ENCODE measurements at regions not wholly inside any gene's neighbourhood (a gene's known extent, or its start where the extent isn't known, plus 50 kb on each side); places are given as distances from the start of the nearest gene placed in this dataset.
A peak's percentile ranks its signal among the peaks of the same experiment; 100 is the strongest.

DNA sequence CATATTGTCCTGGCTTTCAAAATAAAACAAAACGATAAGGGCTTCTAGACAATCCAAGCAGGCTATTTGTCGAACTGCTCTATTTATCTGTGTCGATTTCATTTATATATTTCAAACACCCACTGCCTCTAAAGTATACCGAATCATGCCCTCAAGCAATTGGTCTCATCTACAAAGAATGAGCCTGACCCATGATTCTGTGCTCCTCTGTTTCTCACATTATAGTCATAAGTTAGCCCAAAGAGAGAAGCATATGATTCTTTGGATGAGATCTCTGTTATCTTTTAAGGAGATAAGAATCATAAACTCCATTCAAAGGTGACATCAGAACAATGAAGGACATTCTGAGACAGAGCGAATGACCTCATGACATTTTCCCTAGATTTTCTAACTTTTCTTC, 191.1 kb downstream of the MAP2K6 start:
- 88% methylated on average over 5 of the region's 5 CpGs for WGBS (ENCODE audit: insufficient coverage, low coverage, low lambda C conversion rate, missing lambda C conversion rate)
- Histone ChIP-seq H3K4me3 (no peak overlapping the region), H3K27me3 (no peaks in the 10 kb centered on the region), H3K9me3 (no peaks in the 10 kb centered on the region), H3K4me1 (peaks cover 0 to 9% (median 3%) of the 10 kb centered on the region in 4 donors), H3K36me3 (no peaks in the 10 kb centered on the region), H3K27ac (no peak overlapping the region)
- ATAC-seq = no peak
- TF ChIP-seq, protein P1, sequence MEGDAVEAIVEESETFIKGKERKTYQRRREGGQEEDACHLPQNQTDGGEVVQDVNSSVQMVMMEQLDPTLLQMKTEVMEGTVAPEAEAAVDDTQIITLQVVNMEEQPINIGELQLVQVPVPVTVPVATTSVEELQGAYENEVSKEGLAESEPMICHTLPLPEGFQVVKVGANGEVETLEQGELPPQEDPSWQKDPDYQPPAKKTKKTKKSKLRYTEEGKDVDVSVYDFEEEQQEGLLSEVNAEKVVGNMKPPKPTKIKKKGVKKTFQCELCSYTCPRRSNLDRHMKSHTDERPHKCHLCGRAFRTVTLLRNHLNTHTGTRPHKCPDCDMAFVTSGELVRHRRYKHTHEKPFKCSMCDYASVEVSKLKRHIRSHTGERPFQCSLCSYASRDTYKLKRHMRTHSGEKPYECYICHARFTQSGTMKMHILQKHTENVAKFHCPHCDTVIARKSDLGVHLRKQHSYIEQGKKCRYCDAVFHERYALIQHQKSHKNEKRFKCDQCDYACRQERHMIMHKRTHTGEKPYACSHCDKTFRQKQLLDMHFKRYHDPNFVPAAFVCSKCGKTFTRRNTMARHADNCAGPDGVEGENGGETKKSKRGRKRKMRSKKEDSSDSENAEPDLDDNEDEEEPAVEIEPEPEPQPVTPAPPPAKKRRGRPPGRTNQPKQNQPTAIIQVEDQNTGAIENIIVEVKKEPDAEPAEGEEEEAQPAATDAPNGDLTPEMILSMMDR (IDR thresholded peaks at IDR 0.05) = no peak
- no peak for TF ChIP-seq POLR2A (IDR thresholded peaks at IDR 0.05)
- intact Hi-C loops (cut with DNase I) = loop anchor here in 1 of 2 donors (10.0 kb wide), 1 partner anchor 539 kb away; no protein-coding TSS in a partner anchor
- DNase-seq = no peak

DNA sequence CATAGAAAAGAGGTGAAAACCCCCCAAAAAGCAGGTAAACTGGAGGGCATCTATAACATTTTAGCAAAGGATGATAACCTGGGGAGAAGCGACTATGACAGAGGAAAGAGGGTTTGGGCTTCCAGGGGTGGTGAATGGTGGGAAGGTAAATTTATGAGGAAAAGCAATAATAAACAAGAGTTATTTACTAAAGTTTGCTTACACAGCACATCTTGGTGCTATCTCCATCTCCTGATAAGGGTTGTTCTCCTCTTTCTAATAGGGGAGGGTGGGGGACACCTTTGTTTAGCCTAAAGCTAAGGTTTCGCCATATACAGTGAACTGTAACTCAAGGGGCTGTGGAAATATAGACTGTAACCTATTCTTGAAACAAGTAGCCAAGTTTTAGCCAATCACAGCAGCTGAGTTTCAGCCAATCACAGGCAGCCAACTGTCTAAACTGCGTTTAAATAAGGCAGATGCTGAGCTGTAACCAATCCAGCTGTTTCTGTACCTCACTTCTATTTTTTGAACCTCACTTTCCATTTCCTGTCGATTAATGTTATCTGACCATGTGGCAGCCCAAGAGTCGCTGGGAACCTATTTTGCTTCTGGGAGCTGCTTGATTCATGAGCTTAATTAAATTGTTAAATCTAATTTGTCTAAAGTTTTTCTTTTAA, 191.8 kb downstream of the MAP2K6 start:
- DNase-seq = no peak

DNA sequence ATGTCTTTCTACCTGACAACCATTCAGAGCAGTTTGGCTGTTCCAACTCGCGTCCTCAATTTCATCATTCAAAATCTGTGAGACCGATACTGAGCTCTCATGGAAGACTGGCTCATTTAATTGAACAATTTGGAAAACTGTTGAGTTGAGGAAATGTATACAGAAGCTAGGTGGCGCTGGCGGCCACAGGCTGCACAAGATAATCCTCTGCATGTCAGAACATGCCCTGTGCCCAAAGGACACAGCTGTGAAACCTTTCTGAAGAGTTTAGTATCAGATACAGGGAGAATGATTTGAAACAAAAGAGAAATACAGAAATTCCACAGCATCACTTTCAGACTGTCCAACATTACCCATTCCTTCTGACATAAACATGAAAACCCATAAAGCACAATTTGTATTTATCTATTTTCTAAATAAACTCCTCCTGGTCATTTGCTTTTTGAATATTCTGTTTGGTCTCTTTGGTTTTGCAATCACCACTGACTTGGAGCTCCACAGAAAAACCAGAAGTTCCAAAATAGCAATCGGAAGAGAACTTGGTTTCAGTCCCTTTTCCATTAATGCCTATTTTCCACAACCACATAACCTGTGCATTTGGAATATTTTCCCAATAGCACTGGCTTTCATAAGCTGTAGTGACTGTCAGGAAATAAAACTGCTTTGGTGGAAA, 192.8 kb downstream of the MAP2K6 start:
- 11% methylated on average over 6 of the region's 6 CpGs for WGBS (ENCODE audit: insufficient coverage, low coverage, low lambda C conversion rate, missing lambda C conversion rate)
- intact Hi-C loops (cut with DNase I) = loop anchor here in 1 of 2 donors (10.0 kb wide), 1 partner anchor 538 kb away; no protein-coding TSS in a partner anchor
- no peak overlapping the region for H3K4me3 ChIP-seq
- no peaks in the 10 kb centered on the region for H3K9me3 ChIP-seq
- no peaks in the 10 kb centered on the region for H3K27me3 ChIP-seq
- peak; percentile 65 to 71 (median 71) for DNase-seq
- H3K27ac ChIP-seq = no peak overlapping the region
- peak; percentile 95 to 98 (median 97) for ATAC-seq
- H3K36me3 ChIP-seq = no peaks in the 10 kb centered on the region
- peaks cover 0 to 9% (median 3%) of the 10 kb centered on the region in 4 donors for H3K4me1 ChIP-seq
- TF ChIP-seq, protein P1 (IDR thresholded peaks at IDR 0.05) = peak; percentile 87 to 92 (median 90)
- TF ChIP-seq POLR2A (IDR thresholded peaks at IDR 0.05) = no peak

More for the DNA sequence above, 191.8 kb downstream of the MAP2K6 start:
- WGBS (ENCODE audit: insufficient coverage, low coverage, low lambda C conversion rate, missing lambda C conversion rate) = 84% methylated on average over 5 of the region's 5 CpGs
- H3K27ac ChIP-seq = no peak overlapping the region
- no peak overlapping the region for H3K4me3 ChIP-seq
- TF ChIP-seq, protein P1 (IDR thresholded peaks at IDR 0.05) = no peak
- TF ChIP-seq POLR2A (IDR thresholded peaks at IDR 0.05) = no peak
- H3K9me3 ChIP-seq = no peaks in the 10 kb centered on the region
- no peaks in the 10 kb centered on the region for H3K27me3 ChIP-seq
- H3K4me1 ChIP-seq = peaks cover 0 to 9% (median 3%) of the 10 kb centered on the region in 4 donors
- intact Hi-C loops (cut with DNase I) = loop anchor here in 1 of 2 donors (10.0 kb wide), 1 partner anchor 539 kb away; no protein-coding TSS in a partner anchor
- no peak for ATAC-seq
- no peaks in the 10 kb centered on the region for H3K36me3 ChIP-seq

DNA sequence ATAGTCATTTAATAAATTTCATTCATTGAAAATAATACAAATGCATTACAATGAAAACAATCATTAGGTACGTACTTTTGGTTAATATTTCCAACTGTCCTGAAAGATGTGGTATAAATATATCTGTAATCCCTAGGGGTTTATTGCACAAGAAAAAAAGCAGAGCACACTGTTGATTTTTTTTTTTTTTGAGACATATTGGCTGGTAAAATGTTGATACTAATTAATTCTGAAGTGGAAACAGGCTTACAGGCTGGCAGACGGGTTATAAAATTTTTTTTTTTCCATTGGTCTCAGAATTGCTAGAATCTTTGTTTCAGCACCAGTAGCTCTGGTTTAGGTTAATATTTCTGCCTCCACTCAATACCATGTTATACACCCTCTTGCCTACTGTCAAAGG, 193.6 kb downstream of the MAP2K6 start:
- no peak for ATAC-seq
- no peak overlapping the region for H3K27ac ChIP-seq
- 92% methylated on average over 2 of the region's 2 CpGs for WGBS (ENCODE audit: insufficient coverage, low coverage, low lambda C conversion rate, missing lambda C conversion rate)

More for the DNA sequence above, 193.6 kb downstream of the MAP2K6 start:
- TF ChIP-seq, protein P1 (IDR thresholded peaks at IDR 0.05) = no peak
- no peak for TF ChIP-seq POLR2A (IDR thresholded peaks at IDR 0.05)
- Histone ChIP-seq H3K27me3 (no peaks in the 10 kb centered on the region), H3K9me3 (no peaks in the 10 kb centered on the region), H3K4me3 (no peak overlapping the region), H3K36me3 (no peaks in the 10 kb centered on the region), H3K4me1 (peaks cover 0 to 9% (median 3%) of the 10 kb centered on the region in 4 donors)
- intact Hi-C loops (cut with DNase I) = loop anchor here in 1 of 2 donors (10.0 kb wide), 1 partner anchor 537 kb away; no protein-coding TSS in a partner anchor
- DNase-seq = no peak
